K562 (cell line): ENCODE measurements at regions not wholly inside any gene's neighbourhood (a gene's known extent, or its start where the extent isn't known, plus 50 kb on each side); places are given as distances from the start of the nearest gene placed in this dataset.

Experiments used
- ATAC-seq: fragments of 200-7000 bp; cut with Tn5 transposase; 3 replicates; pipeline ENCODE4 v1.9.1; 2020; ENCODE audit warnings: moderate library complexity
- BruUV-seq: library from RNA; stranded (reverse); fragments of 400-500 nt; replicated peaks from 2 replicates; lab custom pipeline; 2021; lab: Mats Ljungman, UMichigan
- CTCF ChIA-PET: fragments of 300-600 bp; formaldehyde crosslinking; extraction: SDS; loops from one replicate; lab custom pipeline; 2021; ENCODE audit warnings: low intra/inter-chr PET ratio; lab: Yijun Ruan, JAX
- POLR2A ChIA-PET: fragments of 300-600, 350-650 bp; sonication (Branson Sonifier 250); formaldehyde crosslinking; extraction: SDS; loops from one replicate; lab custom pipeline; 2021; ENCODE audit warnings: antibody characterized with exemption, inconsistent platforms; lab: Yijun Ruan, JAX
- DNase-seq, 4 experiments: peaks; one replicate each; pipeline versions ENCODE4 v3.0.0 to v3.0.0-alpha.2; 2011 to 2018; ENCODE audit warnings: low spot score in 3 of 4, mixed read lengths in 3 of 4; ENCODE audit errors: extremely low read depth in 1 of 4
- FAIRE-seq: peaks from 2 replicates; lab custom pipeline; 2011; peaks lifted over from hg19 to GRCh38; lab: Jason Lieb, UNC
- H2AFZ ChIP-seq: 2 replicates; pipeline ENCODE4 v1.6.0; 2011; ENCODE audit warnings: low read depth, low read length, control low read depth, inconsistent platforms
- H3K27ac ChIP-seq: fragments of 200-600 bp; 3 replicates; pipeline ENCODE4 v1.8.0; 2011; ENCODE audit warnings: low read depth, mild to moderate bottlenecking, control low read depth, inconsistent platforms, low read length, moderate library complexity, mixed read lengths; ENCODE audit errors: extremely low read depth
- H3K27me3 ChIP-seq, 2 experiments: fragments of 300-600 bp in 1 of 2; 2 replicates in 1 of 2; 3 replicates in 1 of 2; pipeline versions ENCODE4 v1.6.0 to v1.8.0; 2011; ENCODE audit warnings: inconsistent platforms in 2 of 2, low read length in 2 of 2, mild to moderate bottlenecking in 1 of 2, mixed read lengths in 1 of 2, moderate library complexity in 1 of 2; ENCODE audit not compliant: control insufficient read depth in 2 of 2, insufficient read depth in 2 of 2
- H3K36me3 ChIP-seq: fragments of 300-600 bp; 3 replicates; pipeline ENCODE4 v1.8.0; 2011; ENCODE audit warnings: mild to moderate bottlenecking, low read length, inconsistent platforms; ENCODE audit not compliant: control insufficient read depth, insufficient read depth
- H3K4me1 ChIP-seq, 2 experiments: fragments of 200-600 bp in 1 of 2; replicated peaks in 1 of 2; 2 replicates in 1 of 2; 3 replicates in 1 of 2; pipeline versions ENCODE4 v1.5.1 to v1.8.0; 2011; ENCODE audit warnings: inconsistent platforms in 2 of 2, low read length in 2 of 2, mild to moderate bottlenecking in 1 of 2, mixed read lengths in 1 of 2, moderate library complexity in 1 of 2; ENCODE audit not compliant: control insufficient read depth in 2 of 2, insufficient read depth in 2 of 2
- H3K4me2 ChIP-seq: 2 replicates; pipeline ENCODE4 v1.6.1; 2011; ENCODE audit warnings: low read length, control low read depth, inconsistent platforms, mixed read lengths; ENCODE audit not compliant: insufficient read depth
- H3K4me3 ChIP-seq: fragments of 200-600 bp; sonication (generic), shearing (Covaris generic); 2 replicates; pipeline ENCODE4 v1.5.1; 2016; ENCODE audit warnings: control low read depth, inconsistent platforms
- H3K79me2 ChIP-seq: fragments of 200-600 bp; 3 replicates; pipeline ENCODE4 v1.8.0; 2011; ENCODE audit warnings: low read length, inconsistent platforms; ENCODE audit not compliant: control insufficient read depth, insufficient read depth
- H3K9ac ChIP-seq, 2 experiments: 2 replicates each; pipeline versions ENCODE4 v1.6.0 to v1.6.1; 2011; ENCODE audit warnings: low read depth in 2 of 2, low read length in 2 of 2, control low read depth in 1 of 2, inconsistent platforms in 1 of 2, mild to moderate bottlenecking in 1 of 2, mixed read lengths in 1 of 2; ENCODE audit not compliant: insufficient read depth in 1 of 2
- H3K9me1 ChIP-seq: one replicate; pipeline ENCODE4 v1.6.0; 2011; ENCODE audit warnings: inconsistent platforms, mild to moderate bottlenecking, low read length, moderate library complexity; ENCODE audit not compliant: control insufficient read depth, insufficient read depth
- H3K9me3 ChIP-seq: replicated peaks from 2 replicates; pipeline ENCODE4 v1.5.1; 2011; ENCODE audit warnings: low read depth, low read length, inconsistent platforms; ENCODE audit not compliant: control insufficient read depth, insufficient read depth
- H4K20me1 ChIP-seq: replicated peaks from 2 replicates; pipeline ENCODE4 v1.6.1; 2011; ENCODE audit warnings: low read length, inconsistent platforms, mixed read lengths; ENCODE audit not compliant: control insufficient read depth, insufficient read depth
- BRF2 ChIP-seq: IDR thresholded peaks from 3 replicates; pipeline ENCODE4 v1.6.1; 2011; ENCODE audit warnings: borderline replicate concordance, mild to moderate bottlenecking; ENCODE audit not compliant: insufficient read length, insufficient read depth
- EZH2 ChIP-seq: IDR thresholded peaks from 2 replicates; pipeline ENCODE4 v1.6.1; 2012; ENCODE audit warnings: low read depth, mild to moderate bottlenecking, inconsistent platforms, low read length, borderline replicate concordance
- GATAD2B ChIP-seq: fragments of 450-650 bp; IDR thresholded peaks from 2 replicates; pipeline ENCODE4 v1.6.1; 2017; ENCODE audit warnings: mild to moderate bottlenecking, borderline replicate concordance
- HNRNPUL1 ChIP-seq: fragments of 200-400 bp; formaldehyde crosslinking; IDR thresholded peaks from 2 replicates; pipeline ENCODE4 v1.6.1; 2017; ENCODE audit warnings: low read length
- MTA3 ChIP-seq: fragments of 450-650 bp; formaldehyde crosslinking; IDR thresholded peaks from 2 replicates; pipeline ENCODE4 v1.6.1; 2017; ENCODE audit warnings: mild to moderate bottlenecking, borderline replicate concordance
- TAF7 ChIP-seq: fragments of 450-650 bp; IDR thresholded peaks from 2 replicates; pipeline ENCODE4 v1.6.1; 2016; ENCODE audit warnings: missing genetic modification characterization, missing compliant biosample characterization
- ZNF124 ChIP-seq: sonication (generic); formaldehyde crosslinking; IDR thresholded peaks from 2 replicates; pipeline ENCODE4 v1.8.1; 2022; ENCODE audit warnings: missing genetic modification reagents
- ZNF23 ChIP-seq: fragments of 250-450 bp; sonication (Bioruptor Pico); IDR thresholded peaks from 2 replicates; pipeline ENCODE4 v1.4.0; 2020; ENCODE audit warnings: mild to moderate bottlenecking
- WGBS: fragments of 100-300 bp; shearing (Covaris generic); methylation state at CpG from one replicate; pipeline ENCODE4 v1.1.6; 2016; ENCODE audit warnings: low coverage, mixed read lengths; ENCODE audit not compliant: insufficient coverage; ENCODE audit errors: missing lambda C conversion rate; 5-methylcytosine and 5-hydroxymethylcytosine counted together
- in situ Hi-C: fragments of 300-500 bp; cut with MboI; formaldehyde crosslinking; loops from 4 replicates; pipeline ENCODE4 v1.15.0; 2018; ENCODE audit warnings: inconsistent platforms, mixed read lengths
- intact Hi-C: fragments of 100-400 bp; cut with micrococcal nuclease; formaldehyde crosslinking; loops from 2 replicates; pipeline ENCODE4 v1.14.2; 2022
- TF ChIP-seq, protein P1 (sequence below): fragments of 450-650 bp; IDR thresholded peaks from 2 replicates; pipeline ENCODE4 v1.6.1; 2017; ENCODE audit warnings: antibody characterized with exemption, mild to moderate bottlenecking
- TF ChIP-seq, protein P2 (sequence below): fragments of 250-450 bp; sonication (Bioruptor Pico); IDR thresholded peaks from 2 replicates; pipeline ENCODE4 v1.4.0; 2020

- ATAC-seq (no peak), FAIRE-seq (no peak), DNase-seq (no peak)
- Histone ChIP-seq H3K4me1 (no peaks in the 10 kb centered on the region), H3K4me3 (no peak overlapping the region), H3K4me2 (no peak overlapping the region), H3K9me3 (no peaks in the 10 kb centered on the region), H3K36me3 (no peaks in the 10 kb centered on the region), H3K79me2 (no peaks in the 10 kb centered on the region), H4K20me1 (no peaks in the 10 kb centered on the region), H3K27ac (no peak overlapping the region), H3K9ac (no peak overlapping the region), H3K27me3 (peaks cover 15 to 18% of the 10 kb centered on the region in 2 experiments; a peak in 4 of 5 replicates), H3K9me1 (no peaks in the 10 kb centered on the region), H2AFZ (no peak overlapping the region)
- 9% methylated on average over 2 of the region's 2 CpGs for WGBS
- BruUV-seq = no TSS peak
- CTCF ChIA-PET = no interaction called here
- POLR2A ChIA-PET = interaction anchor here (1.4 to 1.5 kb wide), 2 partner anchors 10 to 11 kb away, joined by 4 read pairs; no protein-coding TSS in a partner anchor
- intact Hi-C loops = no loop called here
- in situ Hi-C loops = no loop called here
- TF ChIP-seq, protein P1, sequence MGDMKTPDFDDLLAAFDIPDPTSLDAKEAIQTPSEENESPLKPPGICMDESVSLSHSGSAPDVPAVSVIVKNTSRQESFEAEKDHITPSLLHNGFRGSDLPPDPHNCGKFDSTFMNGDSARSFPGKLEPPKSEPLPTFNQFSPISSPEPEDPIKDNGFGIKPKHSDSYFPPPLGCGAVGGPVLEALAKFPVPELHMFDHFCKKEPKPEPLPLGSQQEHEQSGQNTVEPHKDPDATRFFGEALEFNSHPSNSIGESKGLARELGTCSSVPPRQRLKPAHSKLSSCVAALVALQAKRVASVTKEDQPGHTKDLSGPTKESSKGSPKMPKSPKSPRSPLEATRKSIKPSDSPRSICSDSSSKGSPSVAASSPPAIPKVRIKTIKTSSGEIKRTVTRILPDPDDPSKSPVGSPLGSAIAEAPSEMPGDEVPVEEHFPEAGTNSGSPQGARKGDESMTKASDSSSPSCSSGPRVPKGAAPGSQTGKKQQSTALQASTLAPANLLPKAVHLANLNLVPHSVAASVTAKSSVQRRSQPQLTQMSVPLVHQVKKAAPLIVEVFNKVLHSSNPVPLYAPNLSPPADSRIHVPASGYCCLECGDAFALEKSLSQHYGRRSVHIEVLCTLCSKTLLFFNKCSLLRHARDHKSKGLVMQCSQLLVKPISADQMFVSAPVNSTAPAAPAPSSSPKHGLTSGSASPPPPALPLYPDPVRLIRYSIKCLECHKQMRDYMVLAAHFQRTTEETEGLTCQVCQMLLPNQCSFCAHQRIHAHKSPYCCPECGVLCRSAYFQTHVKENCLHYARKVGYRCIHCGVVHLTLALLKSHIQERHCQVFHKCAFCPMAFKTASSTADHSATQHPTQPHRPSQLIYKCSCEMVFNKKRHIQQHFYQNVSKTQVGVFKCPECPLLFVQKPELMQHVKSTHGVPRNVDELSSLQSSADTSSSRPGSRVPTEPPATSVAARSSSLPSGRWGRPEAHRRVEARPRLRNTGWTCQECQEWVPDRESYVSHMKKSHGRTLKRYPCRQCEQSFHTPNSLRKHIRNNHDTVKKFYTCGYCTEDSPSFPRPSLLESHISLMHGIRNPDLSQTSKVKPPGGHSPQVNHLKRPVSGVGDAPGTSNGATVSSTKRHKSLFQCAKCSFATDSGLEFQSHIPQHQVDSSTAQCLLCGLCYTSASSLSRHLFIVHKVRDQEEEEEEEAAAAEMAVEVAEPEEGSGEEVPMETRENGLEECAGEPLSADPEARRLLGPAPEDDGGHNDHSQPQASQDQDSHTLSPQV = no peak
- no peak for TF ChIP-seq ZNF23 (CRISPR knock-in tag)
- TF ChIP-seq GATAD2B = no peak
- TF ChIP-seq BRF2 = no peak
- no peak for TF ChIP-seq HNRNPUL1
- TF ChIP-seq ZNF124 (CRISPR knock-in tag) = no peak
- no peak for TF ChIP-seq EZH2
- no peak for TF ChIP-seq MTA3
- TF ChIP-seq, protein P2, sequence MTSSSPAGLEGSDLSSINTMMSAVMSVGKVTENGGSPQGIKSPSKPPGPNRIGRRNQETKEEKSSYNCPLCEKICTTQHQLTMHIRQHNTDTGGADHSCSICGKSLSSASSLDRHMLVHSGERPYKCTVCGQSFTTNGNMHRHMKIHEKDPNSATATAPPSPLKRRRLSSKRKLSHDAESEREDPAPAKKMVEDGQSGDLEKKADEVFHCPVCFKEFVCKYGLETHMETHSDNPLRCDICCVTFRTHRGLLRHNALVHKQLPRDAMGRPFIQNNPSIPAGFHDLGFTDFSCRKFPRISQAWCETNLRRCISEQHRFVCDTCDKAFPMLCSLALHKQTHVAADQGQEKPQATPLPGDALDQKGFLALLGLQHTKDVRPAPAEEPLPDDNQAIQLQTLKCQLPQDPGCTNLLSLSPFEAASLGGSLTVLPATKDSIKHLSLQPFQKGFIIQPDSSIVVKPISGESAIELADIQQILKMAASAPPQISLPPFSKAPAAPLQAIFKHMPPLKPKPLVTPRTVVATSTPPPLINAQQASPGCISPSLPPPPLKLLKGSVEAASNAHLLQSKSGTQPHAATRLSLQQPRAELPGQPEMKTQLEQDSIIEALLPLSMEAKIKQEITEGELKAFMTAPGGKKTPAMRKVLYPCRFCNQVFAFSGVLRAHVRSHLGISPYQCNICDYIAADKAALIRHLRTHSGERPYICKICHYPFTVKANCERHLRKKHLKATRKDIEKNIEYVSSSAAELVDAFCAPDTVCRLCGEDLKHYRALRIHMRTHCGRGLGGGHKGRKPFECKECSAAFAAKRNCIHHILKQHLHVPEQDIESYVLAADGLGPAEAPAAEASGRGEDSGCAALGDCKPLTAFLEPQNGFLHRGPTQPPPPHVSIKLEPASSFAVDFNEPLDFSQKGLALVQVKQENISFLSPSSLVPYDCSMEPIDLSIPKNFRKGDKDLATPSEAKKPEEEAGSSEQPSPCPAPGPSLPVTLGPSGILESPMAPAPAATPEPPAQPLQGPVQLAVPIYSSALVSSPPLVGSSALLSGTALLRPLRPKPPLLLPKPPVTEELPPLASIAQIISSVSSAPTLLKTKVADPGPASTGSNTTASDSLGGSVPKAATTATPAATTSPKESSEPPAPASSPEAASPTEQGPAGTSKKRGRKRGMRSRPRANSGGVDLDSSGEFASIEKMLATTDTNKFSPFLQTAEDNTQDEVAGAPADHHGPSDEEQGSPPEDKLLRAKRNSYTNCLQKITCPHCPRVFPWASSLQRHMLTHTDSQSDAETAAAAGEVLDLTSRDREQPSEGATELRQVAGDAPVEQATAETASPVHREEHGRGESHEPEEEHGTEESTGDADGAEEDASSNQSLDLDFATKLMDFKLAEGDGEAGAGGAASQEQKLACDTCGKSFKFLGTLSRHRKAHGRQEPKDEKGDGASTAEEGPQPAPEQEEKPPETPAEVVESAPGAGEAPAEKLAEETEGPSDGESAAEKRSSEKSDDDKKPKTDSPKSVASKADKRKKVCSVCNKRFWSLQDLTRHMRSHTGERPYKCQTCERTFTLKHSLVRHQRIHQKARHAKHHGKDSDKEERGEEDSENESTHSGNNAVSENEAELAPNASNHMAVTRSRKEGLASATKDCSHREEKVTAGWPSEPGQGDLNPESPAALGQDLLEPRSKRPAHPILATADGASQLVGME (CRISPR knock-in tag) = no peak
- no peak for TF ChIP-seq TAF7 (tag)
These were observed 143.3 kb downstream of the MRPS6 start for GRCh38 chr21:34216718-34217032.
